Activated gamma-delta T cell (primary cell): ENCODE measurements at regions not wholly inside any gene's neighbourhood (a gene's known extent, or its start where the extent isn't known, plus 50 kb on each side); places are given as distances from the start of the nearest gene placed in this dataset.

Source experiments
- DNase-seq: peaks from one replicate; lab custom pipeline; 2025; lab: John Stamatoyannopoulos, UW

DNA sequence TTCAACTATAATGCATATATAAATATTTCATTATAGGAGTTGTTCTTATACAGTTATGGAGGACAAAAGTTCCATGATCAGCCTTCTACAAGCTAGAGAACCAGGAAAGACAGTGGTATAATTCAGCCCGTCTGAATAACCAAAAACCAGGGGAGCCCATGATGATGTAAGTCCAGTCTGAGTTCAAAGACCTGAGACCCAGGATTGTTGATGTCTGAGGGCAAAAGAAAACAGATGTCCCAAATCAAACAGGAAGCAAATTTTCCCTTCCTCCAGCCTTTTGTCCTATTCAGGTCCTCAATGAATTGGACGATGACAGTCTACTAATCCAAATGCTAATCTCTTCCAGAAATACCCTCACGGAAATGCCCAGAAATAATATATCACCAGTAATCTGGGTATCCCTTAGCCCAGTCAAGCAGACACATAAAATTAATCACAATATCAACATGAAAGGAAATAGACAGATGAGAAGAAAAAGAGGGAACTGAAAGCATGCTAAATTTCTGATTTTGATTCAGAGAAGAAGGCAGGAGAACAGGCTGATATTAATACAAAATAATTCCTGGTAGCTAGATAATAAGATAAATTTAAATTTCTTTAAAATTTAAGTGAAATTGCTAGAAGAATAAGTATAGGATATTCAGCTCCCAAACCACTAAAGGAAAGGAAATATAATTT, 255.6 kb upstream of the CTAGE1 start:
- no peak for DNase-seq

DNA sequence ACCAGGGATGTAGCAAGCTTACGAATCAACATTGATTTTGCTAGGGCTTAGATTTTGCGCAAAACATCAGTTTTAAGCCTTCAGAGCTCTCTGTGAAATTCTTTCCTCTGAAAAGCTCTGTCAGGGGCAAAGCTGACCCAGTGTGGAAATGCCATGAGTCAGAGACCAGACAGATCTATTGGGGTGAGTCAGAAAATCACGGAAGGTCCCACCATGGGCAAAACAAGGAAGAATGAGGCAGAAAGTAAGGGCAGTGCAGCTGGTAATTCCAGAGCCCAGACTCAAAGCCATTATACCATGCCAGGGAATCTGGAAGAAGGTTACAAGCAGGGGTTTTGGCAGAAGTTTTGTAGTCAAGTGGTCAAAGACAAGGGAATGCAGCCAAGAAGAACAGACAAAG, 256.6 kb upstream of the CTAGE1 start:
- DNase-seq, result no peak

DNA sequence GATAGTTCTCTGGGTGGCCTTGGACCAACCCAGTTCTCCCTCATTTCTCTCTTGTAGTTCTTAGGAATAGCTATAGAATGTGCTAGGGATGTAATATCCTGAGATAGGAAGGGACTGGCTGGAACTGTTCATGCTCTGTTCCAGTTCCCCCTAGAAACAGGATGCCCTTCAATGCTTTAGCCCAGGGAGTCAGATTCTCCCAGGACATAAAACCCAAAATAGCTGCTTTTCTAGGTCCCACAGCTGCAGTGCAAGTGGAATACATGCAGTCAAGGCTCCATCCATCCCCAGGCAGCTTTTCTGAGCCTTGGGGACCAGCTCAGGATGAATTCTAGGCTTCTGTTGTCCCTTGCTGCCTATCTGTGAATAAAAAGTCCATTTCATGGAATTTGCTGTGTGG, 257.3 kb upstream of the CTAGE1 start:
- DNase-seq, result no peak

DNA sequence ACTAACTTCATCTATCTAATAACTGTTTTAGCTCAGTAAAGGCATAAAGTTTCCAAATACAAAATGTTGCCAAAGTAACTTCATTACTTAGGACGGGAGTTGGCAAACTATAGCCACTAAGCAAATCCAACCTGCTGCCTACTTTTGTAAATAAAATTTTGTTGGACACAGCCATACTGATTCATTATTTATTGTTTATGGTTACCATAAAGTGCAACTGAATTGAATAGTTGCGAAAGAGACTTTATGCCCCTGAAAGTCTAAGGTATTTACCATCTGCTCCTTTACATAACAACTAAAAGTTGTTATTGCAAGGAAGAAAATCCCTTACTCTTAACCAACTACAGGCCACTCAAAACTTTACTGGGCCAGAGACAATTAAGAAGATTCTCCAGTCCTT, 256.7 kb upstream of the RBBP8 start:
- DNase-seq, result no peak

DNA sequence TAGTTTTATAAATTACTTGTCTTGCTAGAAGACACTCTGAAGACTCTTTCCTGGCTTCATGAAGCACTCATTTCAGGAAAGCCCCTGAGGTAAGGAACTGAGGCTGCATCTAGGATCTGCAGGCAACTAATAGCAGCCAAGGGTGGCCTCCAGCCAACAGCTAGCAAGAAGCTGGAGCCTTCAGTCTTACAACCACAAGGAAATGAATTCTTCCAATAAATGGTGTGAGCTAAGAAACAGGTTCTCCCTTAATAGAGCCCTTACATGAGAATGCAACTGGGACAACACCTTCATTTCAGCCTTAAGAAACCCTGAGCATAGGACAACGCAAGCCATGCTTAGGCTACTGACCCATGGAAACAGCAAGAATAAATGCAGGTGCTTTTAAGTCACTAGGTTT, 254.6 kb upstream of the RBBP8 start:
- no peak for DNase-seq

DNA sequence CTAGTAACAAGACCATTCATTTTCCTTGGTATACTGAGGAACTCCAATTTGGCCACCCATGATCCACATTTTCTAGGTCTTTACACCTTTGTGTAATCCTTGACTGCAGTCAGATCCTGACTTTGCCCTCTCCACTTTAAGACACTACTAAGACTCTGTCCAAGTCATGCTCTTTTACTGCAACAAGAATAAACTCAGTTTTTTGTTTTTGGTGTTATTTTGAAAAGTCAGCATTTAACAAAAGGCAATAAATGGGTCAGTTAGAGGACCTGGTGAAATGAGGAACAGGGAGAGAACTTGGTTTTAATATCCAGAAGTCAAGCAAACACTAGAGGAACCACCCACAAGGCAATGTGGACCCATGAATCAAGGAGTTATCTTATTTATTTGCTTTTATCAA, 252.2 kb upstream of the RBBP8 start:
- DNase-seq, result no peak

DNA sequence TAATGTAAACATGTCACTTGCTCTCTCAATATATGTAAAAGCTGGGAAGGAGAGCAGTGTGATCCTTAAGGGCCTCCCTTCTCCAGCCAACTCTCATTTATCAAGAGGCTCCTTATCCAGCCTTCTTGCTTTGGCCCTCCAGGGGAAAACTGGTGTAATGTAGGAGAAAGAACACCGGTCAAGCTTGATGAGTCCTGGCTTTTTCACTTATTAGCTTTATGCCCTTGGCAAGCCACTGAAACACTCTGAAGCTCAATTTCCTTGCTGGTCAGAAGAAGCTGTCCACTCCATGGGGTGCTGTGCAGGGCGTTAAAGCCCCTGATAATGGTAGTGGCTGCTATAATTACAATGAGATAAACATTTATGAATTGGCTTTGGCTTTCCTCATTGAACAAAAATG, 251.2 kb upstream of the RBBP8 start:
- no peak for DNase-seq

DNA sequence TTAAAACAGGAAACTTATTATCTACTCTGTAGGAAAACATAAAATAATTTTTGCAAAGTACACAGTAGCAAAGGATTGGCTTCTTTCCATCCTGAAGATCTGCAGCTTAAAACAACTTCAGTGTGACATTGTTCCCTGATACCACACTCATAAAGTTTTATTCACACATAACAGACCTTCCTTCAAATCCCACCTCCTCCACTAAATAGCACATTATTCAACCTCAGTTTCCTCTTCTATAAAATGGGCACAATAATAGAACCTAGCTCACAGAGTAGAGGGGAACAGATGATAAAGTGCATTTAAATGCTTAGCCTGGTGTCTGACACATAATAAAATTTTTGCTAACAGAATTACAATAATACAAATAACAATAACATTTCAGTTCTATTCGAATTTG, 250.4 kb upstream of the RBBP8 start:
- no peak for DNase-seq

DNA sequence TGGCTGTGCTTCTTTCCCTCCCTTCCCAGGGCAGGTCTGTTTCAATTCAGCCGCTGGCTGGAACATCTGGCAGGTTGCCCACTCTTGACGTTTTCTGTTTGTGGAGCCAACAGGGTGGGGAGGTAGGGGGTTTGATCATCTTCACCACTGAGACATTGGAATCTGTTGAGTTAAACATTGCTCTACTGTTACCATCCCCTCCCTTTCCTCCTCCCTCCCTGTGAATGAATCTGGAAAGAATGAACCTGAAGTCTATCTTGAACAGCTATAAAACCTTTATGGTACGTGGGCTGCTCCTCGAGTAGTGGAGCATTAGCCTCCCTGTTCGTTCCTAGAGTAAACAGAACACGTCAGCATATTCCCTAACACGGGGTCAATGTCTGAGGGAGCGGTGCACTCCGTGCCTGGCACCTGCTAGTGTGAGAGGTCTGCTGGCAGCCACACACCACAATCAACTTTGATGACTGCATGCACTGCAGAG, 249.9 kb upstream of the RBBP8 start:
- no peak for DNase-seq

DNA sequence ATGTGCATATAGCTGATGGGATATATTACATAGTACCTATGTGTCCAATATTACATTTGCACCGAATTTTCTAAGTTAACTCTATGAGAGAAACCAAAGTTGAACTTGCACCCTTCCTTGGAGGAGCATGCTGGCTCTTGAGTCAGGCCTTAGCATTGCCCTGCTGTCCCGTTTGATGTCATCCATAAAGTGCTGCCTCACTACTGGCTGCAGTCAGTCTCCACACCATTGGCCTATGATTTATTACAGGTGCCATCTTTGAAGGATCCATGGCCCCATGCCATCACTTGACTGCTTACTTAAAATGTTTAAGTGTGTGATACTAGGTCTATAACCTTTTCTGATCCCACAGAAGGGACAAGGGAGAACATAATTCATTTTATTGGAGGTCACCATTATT, 249.3 kb upstream of the RBBP8 start:
- no peak for DNase-seq

DNA sequence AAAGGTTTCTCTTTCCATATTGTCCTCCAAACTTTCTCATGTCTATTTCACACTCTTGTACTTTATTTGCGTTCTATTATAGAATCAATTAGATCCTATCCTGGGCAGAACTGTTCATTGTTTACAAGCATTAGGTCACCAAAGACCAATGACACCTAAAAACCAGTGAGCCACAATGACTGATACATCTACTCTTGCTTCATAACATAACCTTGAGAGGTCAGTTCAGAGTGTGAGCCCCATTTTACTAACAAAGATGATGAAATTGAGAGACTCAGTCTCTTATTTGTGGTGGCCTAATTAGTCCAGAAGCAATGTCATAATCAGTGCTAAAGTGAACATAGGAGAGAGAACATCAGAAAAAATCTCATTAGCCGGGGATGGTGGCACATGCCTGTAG, 248.9 kb upstream of the RBBP8 start:
- no peak for DNase-seq

DNA sequence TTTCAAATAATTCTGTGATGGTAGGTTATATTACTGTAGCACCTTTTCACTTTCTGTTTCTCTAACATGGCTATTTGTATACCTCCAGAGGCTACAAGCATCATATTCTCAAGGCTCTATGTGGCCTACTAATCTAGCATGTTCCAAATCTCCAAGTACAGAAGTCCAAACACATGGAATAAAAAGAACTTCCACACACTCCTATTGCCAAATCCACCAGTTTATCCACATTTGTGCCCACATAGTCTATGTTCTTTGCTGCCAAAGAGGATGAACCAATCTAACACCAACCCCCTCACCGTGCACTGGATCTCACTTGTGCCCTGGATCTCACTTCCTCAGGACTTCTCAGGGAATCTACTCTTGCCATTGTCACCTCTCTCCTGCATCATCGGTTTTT, 247.3 kb upstream of the RBBP8 start:
- no peak for DNase-seq

DNA sequence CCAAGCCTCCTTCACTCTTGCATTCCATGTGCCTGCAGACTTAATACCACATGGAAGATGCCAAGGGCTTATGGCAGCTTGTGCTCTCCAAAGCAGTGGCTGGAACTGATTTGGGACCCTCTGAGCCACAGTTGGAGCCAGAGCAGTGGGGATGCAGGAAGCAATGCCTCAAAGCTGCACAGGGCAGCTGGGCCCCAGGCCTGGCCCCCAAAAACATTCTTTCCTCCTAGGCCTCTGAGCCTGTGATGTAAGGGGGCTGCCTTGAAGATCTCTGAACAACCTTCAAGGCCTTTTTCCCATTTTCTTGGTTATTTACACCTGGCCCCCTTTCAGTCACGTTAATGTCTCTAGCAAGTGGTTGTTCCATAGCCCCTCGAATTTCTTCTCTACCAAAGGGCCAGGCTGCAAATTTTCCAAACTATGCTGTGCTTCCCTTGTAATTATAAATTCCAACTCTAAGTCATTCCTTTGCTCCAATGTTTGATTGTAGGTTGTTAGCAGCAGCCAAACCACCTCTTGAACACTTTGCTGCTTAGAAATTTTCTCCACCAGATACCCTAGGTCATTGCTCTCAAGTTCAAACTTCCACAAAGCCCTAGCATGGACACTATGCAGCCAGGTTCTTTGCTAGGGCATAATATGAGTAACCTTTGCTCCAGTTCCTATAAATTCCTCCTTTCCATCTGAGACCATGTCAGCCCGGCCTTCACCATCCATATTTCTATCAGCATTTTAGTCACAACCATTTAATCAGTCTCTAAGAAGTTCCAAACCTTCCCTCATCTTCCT, 245.0 kb upstream of the RBBP8 start:
- DNase-seq, result no peak

DNA sequence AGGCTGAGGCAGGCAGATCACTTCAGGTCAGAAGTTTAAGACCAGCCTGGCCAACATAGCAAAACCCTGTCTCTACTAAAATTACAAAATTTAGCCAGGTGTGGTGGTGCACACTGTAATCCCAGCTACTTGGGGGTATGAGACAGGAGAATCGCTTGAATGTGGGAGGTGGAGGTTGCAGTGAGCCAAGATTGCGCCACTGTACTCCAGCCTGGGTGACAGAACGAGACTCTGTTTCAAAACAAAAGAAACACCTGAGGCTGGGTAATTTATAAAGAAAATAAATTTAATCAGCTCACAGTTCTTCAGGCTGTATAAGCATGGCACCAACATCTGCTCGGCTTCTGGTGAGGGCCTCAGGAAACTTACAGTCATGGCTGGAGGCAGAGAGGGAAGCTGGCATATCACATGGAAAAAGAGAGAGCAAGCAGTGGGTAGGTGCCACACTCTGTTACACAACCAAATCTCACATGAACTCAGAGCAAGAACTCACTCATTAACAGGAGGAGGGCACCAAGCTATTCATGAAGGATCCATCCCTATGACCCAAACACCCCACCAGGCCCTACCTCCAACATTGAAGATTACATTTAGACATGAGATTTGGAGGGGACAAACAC, 244.1 kb upstream of the RBBP8 start:
- DNase-seq, result no peak

DNA sequence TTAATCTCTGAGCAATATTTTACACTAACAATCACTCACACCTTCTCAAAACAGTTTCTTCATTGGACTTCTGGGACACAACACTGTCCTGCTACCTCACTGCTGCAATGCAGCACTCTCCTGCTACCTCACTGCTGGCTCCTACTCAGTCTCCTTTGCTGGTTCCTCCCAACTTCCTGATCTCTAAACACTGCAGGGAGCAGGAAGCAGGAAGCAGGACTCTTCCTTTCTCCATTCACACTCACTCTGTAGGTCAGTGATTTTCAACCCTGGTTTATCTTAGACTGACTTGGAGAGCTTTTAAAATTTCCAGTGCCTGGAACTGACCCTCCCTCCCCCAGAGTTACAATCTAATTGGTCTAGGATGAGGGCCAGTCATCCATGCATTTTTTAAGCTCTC, 243.4 kb upstream of the RBBP8 start:
- no peak for DNase-seq

DNA sequence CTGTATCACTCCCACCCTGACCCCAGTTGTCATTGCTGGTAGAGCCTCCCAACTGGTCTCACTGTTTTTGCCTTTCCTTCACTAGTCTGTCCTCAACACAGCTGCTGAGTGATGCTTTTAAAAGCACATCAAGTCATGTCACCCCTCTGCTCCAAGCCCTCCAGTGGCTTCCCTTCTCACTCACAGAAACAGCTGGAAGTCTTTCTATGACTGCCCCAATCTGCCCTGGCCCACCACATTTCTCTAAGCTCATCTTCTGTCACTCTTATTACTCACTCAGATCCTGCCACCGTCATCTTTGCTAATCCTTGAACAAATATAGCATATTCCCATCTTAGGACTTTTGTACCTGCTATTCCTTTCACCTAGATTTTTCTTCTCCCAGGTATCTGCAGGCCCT, 242.6 kb upstream of the RBBP8 start:
- no peak for DNase-seq

DNA sequence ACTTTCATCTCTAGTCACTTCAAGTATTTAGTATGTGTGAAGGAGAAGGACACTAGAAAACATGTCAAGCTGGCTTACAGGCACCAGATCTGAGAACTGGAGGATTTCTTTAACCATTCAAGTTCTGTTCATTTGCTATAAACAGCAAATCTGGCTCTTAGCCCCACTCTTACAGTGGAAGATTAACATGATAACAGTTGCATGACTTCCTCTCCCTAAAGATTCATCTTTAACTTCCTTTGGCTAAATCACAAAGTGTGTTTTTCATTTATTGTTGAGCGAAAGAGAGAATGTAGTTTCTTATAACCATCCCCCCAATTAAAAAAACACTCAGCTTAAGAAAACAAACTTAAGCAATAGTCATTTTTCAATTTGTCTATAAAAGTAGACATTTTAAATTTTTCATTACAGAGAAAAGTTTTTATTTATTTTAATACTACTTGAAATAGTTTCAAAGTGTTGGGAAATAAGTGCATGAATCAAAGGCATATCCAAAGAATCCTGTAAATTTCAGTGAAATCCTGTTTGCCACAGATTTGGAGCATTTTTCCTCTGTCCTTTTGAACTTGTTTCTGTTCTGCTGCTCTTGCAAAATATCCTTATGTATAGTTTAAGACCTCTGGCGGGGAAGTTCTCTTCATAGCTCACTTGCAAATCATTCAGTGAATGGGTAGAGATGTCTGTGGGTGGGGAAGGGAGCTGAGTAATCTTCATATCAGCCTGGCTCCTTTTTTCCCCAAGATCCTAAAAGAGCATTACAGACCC, 241.0 kb upstream of the RBBP8 start:
- DNase-seq, result no peak

DNA sequence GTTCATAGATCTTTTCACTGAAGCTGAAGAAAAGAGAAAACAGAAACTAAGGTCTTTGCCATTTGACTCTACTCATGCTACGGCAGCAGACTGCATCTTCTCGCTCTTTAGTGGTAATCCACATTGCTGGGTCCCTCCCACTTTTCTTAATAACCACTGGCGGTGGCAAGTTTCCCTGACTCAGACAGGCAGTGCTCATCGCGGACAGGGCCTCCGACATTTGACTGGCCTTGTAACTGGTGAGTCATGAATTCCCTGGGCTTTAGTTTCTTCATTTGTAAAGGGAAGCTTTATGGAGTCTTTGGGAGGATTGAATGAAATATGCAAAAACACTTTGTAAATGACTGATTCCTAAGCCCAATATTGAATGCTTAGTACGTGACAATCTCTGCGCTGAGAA, 238.2 kb upstream of the RBBP8 start:
- DNase-seq, result no peak

DNA sequence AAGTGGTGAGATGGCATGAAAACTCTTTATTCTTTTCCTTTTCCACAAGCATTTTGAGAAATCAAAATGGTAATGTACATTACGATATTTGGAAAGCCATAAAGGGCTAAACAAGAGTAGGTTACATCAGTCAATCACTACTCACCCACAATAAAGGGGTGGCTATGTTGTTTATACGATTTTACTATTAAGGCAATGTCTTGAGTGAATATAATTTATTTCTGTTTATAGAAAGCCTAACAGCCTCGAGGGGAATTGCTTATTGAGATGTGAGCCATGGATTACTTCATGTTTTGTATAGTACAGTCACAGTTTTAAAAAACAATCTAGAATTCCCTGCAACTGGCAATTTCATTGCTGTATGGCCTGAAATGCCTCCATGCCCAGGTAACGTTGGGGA, 237.5 kb upstream of the RBBP8 start:
- no peak for DNase-seq

DNA sequence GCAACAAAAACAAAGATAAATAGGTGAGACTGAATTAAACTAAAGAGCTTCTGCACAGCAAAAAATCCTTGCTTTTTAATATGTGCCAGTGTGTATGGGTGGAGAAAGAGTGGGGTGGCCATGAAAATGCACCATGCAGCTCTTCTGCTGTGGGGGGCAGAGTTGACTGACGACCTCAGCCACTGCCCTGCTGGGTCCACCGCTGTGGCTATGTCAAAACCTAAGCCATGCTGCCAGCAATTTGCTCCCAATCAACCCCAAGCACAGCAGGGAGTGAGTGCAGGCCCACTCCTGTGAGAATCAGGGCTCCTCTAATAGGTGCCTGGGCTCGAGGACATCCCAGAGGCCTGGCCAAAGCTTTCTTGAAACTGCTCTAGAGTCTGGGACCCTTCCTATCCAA, 235.6 kb upstream of the RBBP8 start:
- no peak for DNase-seq

DNA sequence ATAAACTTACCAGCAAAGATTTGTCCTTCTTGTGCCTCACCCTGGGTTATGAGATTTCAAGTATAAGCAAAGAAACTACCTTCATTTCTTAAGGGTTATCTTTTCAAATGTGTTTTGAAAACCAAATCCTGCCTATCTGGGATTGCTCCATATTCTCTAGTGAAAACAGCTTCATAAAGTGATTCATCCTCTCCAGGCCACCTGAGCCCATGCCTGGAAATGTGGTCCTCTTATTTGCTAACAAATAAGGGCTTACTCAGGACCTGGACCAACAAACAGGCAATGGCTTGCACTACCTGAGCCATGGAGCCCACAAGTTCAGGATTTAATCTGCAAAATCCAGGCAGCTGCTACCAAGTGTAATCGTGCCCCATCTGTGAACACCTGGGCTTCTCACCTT, 234.4 kb upstream of the RBBP8 start:
- DNase-seq, result no peak

DNA sequence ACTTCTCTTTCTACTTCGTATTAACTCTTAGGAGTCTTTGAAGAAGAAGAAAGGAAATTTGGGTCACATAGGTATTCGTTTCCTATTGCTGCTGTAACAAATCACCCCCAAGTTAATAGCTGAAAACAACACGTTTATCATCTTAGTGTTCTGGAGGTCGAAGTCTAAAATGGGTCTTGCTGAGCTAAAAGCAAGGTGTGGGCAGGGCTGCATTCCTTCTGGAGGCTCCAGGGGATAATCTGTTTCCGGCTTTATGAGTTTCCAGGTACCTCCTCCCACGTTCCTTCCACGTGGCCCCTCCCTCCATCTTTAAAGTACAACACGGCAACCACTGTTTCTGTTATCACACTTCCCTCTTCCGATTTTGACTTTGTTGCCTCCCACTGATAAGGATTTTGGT, 233.5 kb upstream of the RBBP8 start:
- DNase-seq, result no peak

DNA sequence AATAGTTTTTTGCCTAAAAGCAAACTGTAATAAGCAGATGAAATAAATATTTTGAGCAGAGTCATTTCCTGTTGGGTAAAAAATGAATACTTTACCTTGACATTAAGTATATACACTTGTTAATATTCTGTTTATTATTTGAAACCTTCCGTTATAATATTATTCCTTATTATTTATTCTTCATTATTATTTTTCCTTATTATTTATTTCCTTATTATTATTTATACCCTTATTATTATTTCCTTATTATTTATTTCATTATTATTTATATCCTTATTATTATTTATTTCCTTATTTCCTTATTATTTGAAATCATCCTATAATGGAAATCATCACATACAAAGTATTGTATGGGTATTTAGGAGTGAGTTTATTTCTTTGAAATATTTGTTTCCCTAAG, 232.2 kb upstream of the RBBP8 start:
- no peak for DNase-seq
